ENCODE measurements at regions not wholly inside any gene's neighbourhood (a gene's known extent, or its start where the extent isn't known, plus 50 kb on each side); places are given as distances from the start of the nearest gene placed in this dataset.

DNA sequence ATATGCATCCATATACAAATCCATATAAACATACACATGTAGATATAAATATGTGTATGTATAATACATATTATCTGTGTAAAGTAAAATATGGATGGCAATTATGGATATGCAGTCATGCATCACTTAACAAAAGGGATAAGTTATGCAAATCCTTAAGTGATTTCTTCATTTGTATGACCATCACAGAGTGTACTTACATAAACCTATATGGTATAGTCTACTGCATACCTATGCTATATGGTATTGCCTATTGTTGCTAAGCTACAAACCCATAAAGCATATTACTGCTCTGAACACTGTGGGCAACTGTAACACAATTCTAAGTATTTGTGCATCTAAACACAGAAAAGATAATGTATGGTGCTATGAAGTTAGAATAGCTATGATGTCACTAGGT, 227.2 kb downstream of the SLC6A15 start:
- Mint-ChIP-seq H3K27ac (ENCODE audit: unreplicated experiment) (no peak overlapping the region), H3K27me3 (ENCODE audit: unreplicated experiment) (no peaks in the 10 kb centered on the region), H3K4me1 (ENCODE audit: low read depth, unreplicated experiment) (peaks cover 3% of the 10 kb centered on the region), H3K9me3 (ENCODE audit: unreplicated experiment) (peaks cover 2% of the 10 kb centered on the region), H3K4me3 (ENCODE audit: unreplicated experiment) (no peak overlapping the region), H3K36me3 (ENCODE audit: unreplicated experiment) (no peaks in the 10 kb centered on the region)
- no peak for DNase-seq
- TF ChIP-seq, protein P1, sequence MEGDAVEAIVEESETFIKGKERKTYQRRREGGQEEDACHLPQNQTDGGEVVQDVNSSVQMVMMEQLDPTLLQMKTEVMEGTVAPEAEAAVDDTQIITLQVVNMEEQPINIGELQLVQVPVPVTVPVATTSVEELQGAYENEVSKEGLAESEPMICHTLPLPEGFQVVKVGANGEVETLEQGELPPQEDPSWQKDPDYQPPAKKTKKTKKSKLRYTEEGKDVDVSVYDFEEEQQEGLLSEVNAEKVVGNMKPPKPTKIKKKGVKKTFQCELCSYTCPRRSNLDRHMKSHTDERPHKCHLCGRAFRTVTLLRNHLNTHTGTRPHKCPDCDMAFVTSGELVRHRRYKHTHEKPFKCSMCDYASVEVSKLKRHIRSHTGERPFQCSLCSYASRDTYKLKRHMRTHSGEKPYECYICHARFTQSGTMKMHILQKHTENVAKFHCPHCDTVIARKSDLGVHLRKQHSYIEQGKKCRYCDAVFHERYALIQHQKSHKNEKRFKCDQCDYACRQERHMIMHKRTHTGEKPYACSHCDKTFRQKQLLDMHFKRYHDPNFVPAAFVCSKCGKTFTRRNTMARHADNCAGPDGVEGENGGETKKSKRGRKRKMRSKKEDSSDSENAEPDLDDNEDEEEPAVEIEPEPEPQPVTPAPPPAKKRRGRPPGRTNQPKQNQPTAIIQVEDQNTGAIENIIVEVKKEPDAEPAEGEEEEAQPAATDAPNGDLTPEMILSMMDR (IDR thresholded peaks at IDR 0.05; ENCODE audit: partially characterized antibody, unreplicated experiment) = no peak

DNA sequence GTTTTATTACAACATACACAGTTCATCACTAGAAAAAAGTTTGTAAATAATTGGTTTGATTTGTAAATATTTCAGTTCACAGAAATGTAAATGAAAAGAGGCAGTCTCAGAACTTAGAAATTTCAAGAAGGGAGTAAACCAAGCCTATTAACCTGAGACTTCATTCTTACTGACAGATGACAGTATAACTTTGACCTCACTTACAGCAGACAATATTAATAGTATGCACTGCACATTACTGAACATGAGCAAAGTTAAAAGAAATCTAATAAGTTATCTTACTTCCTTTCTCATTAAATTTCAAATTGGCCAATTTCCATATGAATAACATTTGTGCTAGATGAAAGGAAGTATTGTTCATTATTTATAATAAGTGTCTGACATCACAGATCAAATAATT, 235.8 kb downstream of the SLC6A15 start:
- Mint-ChIP-seq H3K36me3 (ENCODE audit: unreplicated experiment) (no peaks in the 10 kb centered on the region), H3K4me3 (ENCODE audit: unreplicated experiment) (no peak overlapping the region), H3K27ac (ENCODE audit: unreplicated experiment) (no peak overlapping the region), H3K27me3 (ENCODE audit: unreplicated experiment) (no peaks in the 10 kb centered on the region), H3K4me1 (ENCODE audit: low read depth, unreplicated experiment) (peaks cover 11% of the 10 kb centered on the region), H3K9me3 (ENCODE audit: unreplicated experiment) (peaks cover 5% of the 10 kb centered on the region)
- TF ChIP-seq, protein P1 (IDR thresholded peaks at IDR 0.05; ENCODE audit: partially characterized antibody, unreplicated experiment) = no peak
- DNase-seq = no peak

DNA sequence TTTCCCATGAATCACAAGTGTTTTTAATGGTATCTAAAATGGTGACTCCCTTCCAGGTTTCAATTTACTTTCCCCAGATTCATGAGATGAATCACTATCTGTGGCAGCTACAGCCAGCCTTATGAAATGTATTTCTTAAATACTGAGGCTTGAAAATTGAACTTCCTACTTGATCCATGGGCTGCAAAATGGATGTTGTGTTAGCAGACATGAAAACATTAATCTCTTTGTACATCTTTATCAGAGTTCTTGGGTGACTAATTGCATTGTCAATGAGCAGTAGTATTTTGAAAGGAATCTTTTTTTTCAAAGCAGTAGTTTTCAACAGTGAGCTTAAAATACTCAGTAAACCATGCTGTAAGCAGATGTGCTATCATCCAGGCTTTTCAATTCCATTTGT, 250.8 kb downstream of the SLC6A15 start:
- Mint-ChIP-seq H3K9me3 (ENCODE audit: unreplicated experiment) (no peaks in the 10 kb centered on the region), H3K27ac (ENCODE audit: unreplicated experiment) (no peak overlapping the region), H3K4me3 (ENCODE audit: unreplicated experiment) (no peak overlapping the region), H3K27me3 (ENCODE audit: unreplicated experiment) (no peaks in the 10 kb centered on the region), H3K36me3 (ENCODE audit: unreplicated experiment) (no peaks in the 10 kb centered on the region), H3K4me1 (ENCODE audit: low read depth, unreplicated experiment) (peaks cover 4% of the 10 kb centered on the region)
- no peak for DNase-seq
- TF ChIP-seq, protein P1 (IDR thresholded peaks at IDR 0.05; ENCODE audit: partially characterized antibody, unreplicated experiment) = no peak

DNA sequence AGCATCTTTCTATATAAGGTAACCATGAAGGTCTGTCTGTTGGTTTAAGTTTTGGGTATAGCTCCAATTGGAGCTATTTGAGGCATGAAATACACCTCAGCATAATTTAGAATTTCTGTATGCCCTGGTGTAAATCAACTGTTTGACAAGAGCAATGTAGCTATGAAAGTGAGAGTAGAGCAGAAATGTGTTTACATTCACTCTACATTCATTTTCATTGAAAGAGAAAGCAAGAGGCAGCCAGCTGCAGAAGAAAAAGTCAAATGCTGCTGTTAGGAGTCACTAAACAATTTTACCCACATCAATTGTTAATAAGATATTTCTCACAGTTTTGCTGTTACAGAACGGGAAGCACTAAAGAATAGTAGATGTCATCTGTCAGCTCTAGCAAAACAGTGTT, 252.5 kb downstream of the SLC6A15 start:
- H3K4me3 Mint-ChIP-seq (ENCODE audit: unreplicated experiment) = no peak overlapping the region
- no peaks in the 10 kb centered on the region for H3K9me3 Mint-ChIP-seq (ENCODE audit: unreplicated experiment)
- TF ChIP-seq, protein P1 (IDR thresholded peaks at IDR 0.05; ENCODE audit: partially characterized antibody, unreplicated experiment) = no peak
- H3K4me1 Mint-ChIP-seq (ENCODE audit: low read depth, unreplicated experiment) = peaks cover 4% of the 10 kb centered on the region
- no peak for DNase-seq
- no peaks in the 10 kb centered on the region for H3K36me3 Mint-ChIP-seq (ENCODE audit: unreplicated experiment)
- no peak overlapping the region for H3K27ac Mint-ChIP-seq (ENCODE audit: unreplicated experiment)
- no peaks in the 10 kb centered on the region for H3K27me3 Mint-ChIP-seq (ENCODE audit: unreplicated experiment)

DNA sequence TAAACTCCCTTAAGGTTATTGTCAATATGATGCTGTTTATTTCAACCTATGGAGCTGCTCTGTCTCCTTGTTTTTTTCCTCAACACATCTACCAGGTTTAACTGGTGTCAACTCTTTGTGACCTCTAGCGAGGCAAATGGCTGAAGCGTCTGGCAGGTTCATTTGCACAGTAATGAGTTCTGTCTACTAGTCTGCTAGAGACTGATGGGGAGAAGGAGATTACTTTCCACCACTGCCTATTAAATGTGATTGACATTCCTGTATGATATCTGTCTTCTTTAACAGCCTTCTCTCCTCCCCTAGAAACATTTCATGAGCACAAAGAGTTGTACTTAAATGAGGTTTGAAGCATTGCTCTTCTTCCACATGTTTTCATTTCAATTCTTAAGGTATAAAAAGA, 253.7 kb downstream of the SLC6A15 start:
- no peak for DNase-seq
- Mint-ChIP-seq H3K27me3 (ENCODE audit: unreplicated experiment) (no peaks in the 10 kb centered on the region), H3K9me3 (ENCODE audit: unreplicated experiment) (no peaks in the 10 kb centered on the region), H3K4me1 (ENCODE audit: low read depth, unreplicated experiment) (peaks cover 4% of the 10 kb centered on the region), H3K4me3 (ENCODE audit: unreplicated experiment) (no peak overlapping the region), H3K36me3 (ENCODE audit: unreplicated experiment) (no peaks in the 10 kb centered on the region), H3K27ac (ENCODE audit: unreplicated experiment) (no peak overlapping the region)
- TF ChIP-seq, protein P1 (IDR thresholded peaks at IDR 0.05; ENCODE audit: partially characterized antibody, unreplicated experiment) = no peak

Measured in glutamatergic neuron (in vitro differentiated cells).